ENCODE measurements at regions not wholly inside any gene's neighbourhood (a gene's known extent, or its start where the extent isn't known, plus 50 kb on each side); places are given as distances from the start of the nearest gene placed in this dataset.

GRCh38 chr7:140242057-140243031, 65.6 kb upstream of the KDM7A start:
- DNase-seq (ENCODE audit: low read depth in 2 of 2), result no peak

GRCh38 chr7:140239653-140239935, 62.8 kb upstream of the KDM7A start:
- DNase-seq (ENCODE audit: low read depth in 2 of 2), result no peak

- DNase-seq (ENCODE audit: low read depth in 2 of 2), result no peak
Observed at GRCh38 chr7:140238778-140239652, 62.2 kb upstream of the KDM7A start.

- DNase-seq (ENCODE audit: low read depth in 2 of 2), result no peak
Observed at GRCh38 chr7:140237390-140237789, 60.6 kb upstream of the KDM7A start.

- DNase-seq (ENCODE audit: low read depth in 2 of 2), result no peak
Observed at GRCh38 chr7:140236626-140237025, 59.8 kb upstream of the KDM7A start.

- no peak for DNase-seq (ENCODE audit: low read depth in 2 of 2)
Observed at GRCh38 chr7:140235114-140235513, 58.3 kb upstream of the KDM7A start.

- no peak for DNase-seq (ENCODE audit: low read depth in 2 of 2)
Observed at GRCh38 chr7:140232957-140233917, 56.5 kb upstream of the KDM7A start.

- DNase-seq (ENCODE audit: low read depth in 2 of 2), result peak in 1 of 2 donors; percentile 36
Observed at GRCh38 chr7:140231771-140232491, 55.1 kb upstream of the KDM7A start.

- peak; percentile 46 to 64 for DNase-seq (ENCODE audit: low read depth in 2 of 2)
Observed at GRCh38 chr7:140230861-140231770, 54.3 kb upstream of the KDM7A start.

- DNase-seq (ENCODE audit: low read depth in 2 of 2), result peak; percentile 70 to 74
Observed at GRCh38 chr7:140230516-140230860, 53.7 kb upstream of the KDM7A start.

- peak; percentile 38 to 49 for DNase-seq (ENCODE audit: low read depth in 2 of 2)
Observed at GRCh38 chr7:140229591-140230515, 53.1 kb upstream of the KDM7A start.

GRCh38 chr7:140229101-140229525, 52.3 kb upstream of the KDM7A start:
- no peak for DNase-seq (ENCODE audit: low read depth in 2 of 2)

Data from stimulated activated CD4-positive, alpha-beta T cell treated with anti-CD3 and anti-CD28 coated beads, Interleukin-1b, Interleukin-23, amount 100 ng/mL, for 4 hours (primary cell).